NCI-H1694 treated with DMSO at 0.1 percent for 48 hours (cell line): ENCODE measurements at regions not wholly inside any gene's neighbourhood (a gene's known extent, or its start where the extent isn't known, plus 50 kb on each side); places are given as distances from the start of the nearest gene placed in this dataset.
"Not testable (repeated sequence)": the region's sequence is repeated elsewhere in the genome, so short reads cannot be mapped to it uniquely, and the experiment has no call there.

Experiments
- DNase-seq: peaks from one replicate; lab custom pipeline; 2025; lab: John Stamatoyannopoulos, UW

- DNase-seq = not testable (repeated sequence)
These were observed 1086.5 kb downstream of the TYW1 start for GRCh38 chr7:68082961-68083657.

GRCh38 chr7:68087401-68087800 lies 1090.8 kb downstream of the TYW1 start:
- DNase-seq = no peak

- no peak for DNase-seq
These were observed 1092.2 kb downstream of the TYW1 start for GRCh38 chr7:68088879-68089278.

GRCh38 chr7:68090256-68090655 lies 1093.6 kb downstream of the TYW1 start:
- not testable (repeated sequence) for DNase-seq

- DNase-seq = no peak
These were observed 1106.7 kb downstream of the TYW1 start for GRCh38 chr7:68103319-68103718.

- peak; percentile 98 for DNase-seq
These were observed 1110.6 kb downstream of the TYW1 start for GRCh38 chr7:68107261-68107660.

GRCh38 chr7:68107968-68108367 lies 1111.3 kb downstream of the TYW1 start:
- DNase-seq = no peak

GRCh38 chr7:68109299-68109698 lies 1112.7 kb downstream of the TYW1 start:
- DNase-seq = no peak

- no peak for DNase-seq
These were observed 1122.8 kb downstream of the TYW1 start for GRCh38 chr7:68119411-68119810.

- DNase-seq = no peak
These were observed 1124.4 kb downstream of the TYW1 start for GRCh38 chr7:68121056-68121455.

- DNase-seq = peak; percentile 74
These were observed 1125.0 kb downstream of the TYW1 start for GRCh38 chr7:68121655-68122054.

- no peak for DNase-seq
These were observed 1126.2 kb downstream of the TYW1 start for GRCh38 chr7:68122801-68123200.

GRCh38 chr7:68125168-68125567 lies 1128.5 kb downstream of the TYW1 start:
- DNase-seq = no peak

- DNase-seq = no peak
These were observed 1136.4 kb downstream of the TYW1 start for GRCh38 chr7:68133045-68133444.

- DNase-seq = no peak
These were observed 1146.7 kb downstream of the TYW1 start for GRCh38 chr7:68143345-68143744.

- DNase-seq = peak; percentile 94
These were observed 1150.3 kb downstream of the TYW1 start for GRCh38 chr7:68146983-68147382.

GRCh38 chr7:68147614-68148238 lies 1151.1 kb downstream of the TYW1 start:
- DNase-seq = peak; percentile 76

- DNase-seq = no peak
These were observed 1151.8 kb downstream of the TYW1 start for GRCh38 chr7:68148440-68148839.

GRCh38 chr7:68152205-68152604 lies 1155.6 kb downstream of the TYW1 start:
- no peak for DNase-seq

GRCh38 chr7:68155676-68156075 lies 1159.0 kb downstream of the TYW1 start:
- no peak for DNase-seq

- DNase-seq = no peak
These were observed 1162.2 kb downstream of the TYW1 start for GRCh38 chr7:68158686-68159295.

GRCh38 chr7:68162712-68163111 lies 1166.1 kb downstream of the TYW1 start:
- no peak for DNase-seq

GRCh38 chr7:68166525-68166924 lies 1169.9 kb downstream of the TYW1 start:
- peak; percentile 98 for DNase-seq
